Activated CD8-positive, alpha-beta memory T cell treated with anti-CD3 and anti-CD28 coated beads for 1 hour (primary cell): ENCODE measurements at regions not wholly inside any gene's neighbourhood (a gene's known extent, or its start where the extent isn't known, plus 50 kb on each side); places are given as distances from the start of the nearest gene placed in this dataset.
"Not testable (repeated sequence)": the region's sequence is repeated elsewhere in the genome, so short reads cannot be mapped to it uniquely, and the experiment has no call there.

Experiments
- DNase-seq, 2 donors: peaks; one replicate each; pipeline ENCODE4 v3.0.0-alpha.2; 2020; ENCODE audit warnings: low read depth in 1 of 2; ENCODE audit errors: extremely low read depth in 1 of 2

GRCh38 chr4:17020451-17020850 is 122.0 kb upstream of the LDB2 start:
- no peak for DNase-seq

GRCh38 chr4:17018621-17019020 is 120.2 kb upstream of the LDB2 start:
- not testable (repeated sequence) for DNase-seq

GRCh38 chr4:17018013-17018412 is 119.6 kb upstream of the LDB2 start:
- DNase-seq = no peak

GRCh38 chr4:17013382-17014006 is 115.0 kb upstream of the LDB2 start:
- no peak for DNase-seq

- DNase-seq = no peak
These were observed 114.0 kb upstream of the LDB2 start for GRCh38 chr4:17012451-17012850.

GRCh38 chr4:17010426-17011087 is 112.1 kb upstream of the LDB2 start:
- DNase-seq = no peak

- DNase-seq = no peak
These were observed 111.5 kb upstream of the LDB2 start for GRCh38 chr4:17009871-17010367.

GRCh38 chr4:17008834-17009345 is 110.4 kb upstream of the LDB2 start:
- DNase-seq = no peak

- DNase-seq = not testable (repeated sequence)
These were observed 105.4 kb upstream of the LDB2 start for GRCh38 chr4:17003606-17004392.

GRCh38 chr4:16995451-16995850 is 97.0 kb upstream of the LDB2 start:
- no peak for DNase-seq

GRCh38 chr4:16993956-16994840 is 95.8 kb upstream of the LDB2 start:
- DNase-seq = no peak

GRCh38 chr4:16992566-16993225 is 94.3 kb upstream of the LDB2 start:
- DNase-seq = no peak

- no peak for DNase-seq
These were observed 93.0 kb upstream of the LDB2 start for GRCh38 chr4:16991450-16991849.

GRCh38 chr4:16989371-16989770 is 90.9 kb upstream of the LDB2 start:
- no peak for DNase-seq

GRCh38 chr4:16988814-16989213 is 90.4 kb upstream of the LDB2 start:
- no peak for DNase-seq

GRCh38 chr4:16977081-16977480 is 78.6 kb upstream of the LDB2 start:
- DNase-seq = no peak

- no peak for DNase-seq
These were observed 71.3 kb upstream of the LDB2 start for GRCh38 chr4:16969696-16970135.

- DNase-seq = no peak
These were observed 69.3 kb upstream of the LDB2 start for GRCh38 chr4:16967722-16968121.

- DNase-seq = no peak
These were observed 60.9 kb upstream of the LDB2 start for GRCh38 chr4:16959305-16959704.
